Activated CD8-positive, alpha-beta memory T cell treated with anti-CD3 and anti-CD28 coated beads for 24 hours (primary cell): ENCODE measurements at regions not wholly inside any gene's neighbourhood (a gene's known extent, or its start where the extent isn't known, plus 50 kb on each side); places are given as distances from the start of the nearest gene placed in this dataset.

Experiments used
- DNase-seq: peaks from one replicate; pipeline ENCODE4 v3.0.0-alpha.2; 2020

DNA sequence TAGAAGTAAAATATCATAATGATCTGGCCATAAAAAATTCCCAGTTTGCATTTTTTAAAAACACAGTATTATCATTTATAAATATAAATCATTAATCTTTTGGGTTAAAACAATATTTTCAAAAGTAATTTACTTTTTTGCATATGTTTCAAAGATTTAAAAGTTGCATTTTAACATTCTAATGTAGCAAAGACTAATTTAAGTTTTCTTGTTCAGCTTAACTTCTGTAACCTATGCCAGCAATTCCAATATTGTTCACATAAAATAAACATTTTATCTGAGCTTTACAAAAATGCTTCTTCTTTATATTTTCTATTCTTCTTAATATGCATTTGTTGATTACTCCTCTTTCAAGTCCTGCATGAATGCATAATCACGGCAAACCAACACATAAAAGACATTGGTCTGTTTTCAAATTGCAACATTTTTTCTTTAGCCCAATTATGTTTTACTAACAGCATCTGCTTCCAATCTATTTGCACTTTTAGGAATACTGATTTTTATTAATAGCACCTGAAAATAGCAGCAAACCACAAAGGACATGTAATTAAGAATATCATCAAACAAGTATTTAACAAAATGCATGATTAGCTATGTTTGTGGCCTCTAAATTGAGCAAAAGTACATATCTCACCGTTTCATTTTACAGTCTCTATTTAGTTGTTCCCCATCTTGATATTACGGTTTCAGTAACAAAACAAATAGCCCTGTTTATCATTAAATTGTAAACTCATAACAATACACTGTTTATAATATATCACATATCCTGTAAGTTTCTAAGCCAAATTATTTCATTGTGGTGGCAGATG, 286.9 kb upstream of the NFE2L3 start:
- DNase-seq = no peak

- no peak for DNase-seq
These were observed 283.5 kb upstream of the NFE2L3 start for GRCh38 chr7:25868509-25868908.

DNA sequence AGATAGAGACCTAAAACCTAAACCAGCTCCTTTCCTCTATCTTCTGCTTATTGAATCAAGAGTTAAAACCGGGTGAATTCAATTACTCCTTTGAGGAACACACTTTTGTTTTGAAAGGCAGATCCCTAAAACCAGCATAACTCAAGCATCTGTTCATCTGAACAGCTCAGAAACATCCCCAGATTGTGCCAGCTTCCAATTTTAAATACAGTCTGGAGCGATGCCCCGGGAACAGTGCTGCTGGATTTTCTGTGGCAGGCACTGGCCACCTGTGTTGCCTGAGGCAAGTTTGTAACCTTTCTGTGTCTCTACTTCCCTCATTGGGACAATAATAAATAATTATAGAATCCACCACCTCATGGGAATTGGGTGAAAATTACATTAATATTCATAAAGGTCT, 281.4 kb upstream of the NFE2L3 start:
- DNase-seq = no peak

DNA sequence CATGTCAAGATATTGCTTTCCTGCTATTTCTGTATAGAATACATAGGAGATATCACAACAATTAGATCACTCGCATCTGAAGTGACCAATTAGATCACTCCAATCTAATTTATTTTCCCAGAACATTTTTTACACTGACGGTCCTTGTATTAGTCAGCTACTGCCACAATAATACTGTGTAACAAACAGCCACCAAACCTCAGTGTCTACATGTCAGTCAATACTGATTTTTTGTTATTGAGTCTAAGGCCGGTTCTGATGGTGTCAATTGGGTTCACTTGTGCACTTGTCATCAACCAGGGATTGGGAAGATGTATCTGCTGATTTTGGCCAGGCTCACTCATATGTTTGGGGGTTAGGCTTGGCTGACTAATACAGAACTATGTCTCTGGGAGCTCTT, 275.9 kb upstream of the NFE2L3 start:
- DNase-seq = no peak

DNA sequence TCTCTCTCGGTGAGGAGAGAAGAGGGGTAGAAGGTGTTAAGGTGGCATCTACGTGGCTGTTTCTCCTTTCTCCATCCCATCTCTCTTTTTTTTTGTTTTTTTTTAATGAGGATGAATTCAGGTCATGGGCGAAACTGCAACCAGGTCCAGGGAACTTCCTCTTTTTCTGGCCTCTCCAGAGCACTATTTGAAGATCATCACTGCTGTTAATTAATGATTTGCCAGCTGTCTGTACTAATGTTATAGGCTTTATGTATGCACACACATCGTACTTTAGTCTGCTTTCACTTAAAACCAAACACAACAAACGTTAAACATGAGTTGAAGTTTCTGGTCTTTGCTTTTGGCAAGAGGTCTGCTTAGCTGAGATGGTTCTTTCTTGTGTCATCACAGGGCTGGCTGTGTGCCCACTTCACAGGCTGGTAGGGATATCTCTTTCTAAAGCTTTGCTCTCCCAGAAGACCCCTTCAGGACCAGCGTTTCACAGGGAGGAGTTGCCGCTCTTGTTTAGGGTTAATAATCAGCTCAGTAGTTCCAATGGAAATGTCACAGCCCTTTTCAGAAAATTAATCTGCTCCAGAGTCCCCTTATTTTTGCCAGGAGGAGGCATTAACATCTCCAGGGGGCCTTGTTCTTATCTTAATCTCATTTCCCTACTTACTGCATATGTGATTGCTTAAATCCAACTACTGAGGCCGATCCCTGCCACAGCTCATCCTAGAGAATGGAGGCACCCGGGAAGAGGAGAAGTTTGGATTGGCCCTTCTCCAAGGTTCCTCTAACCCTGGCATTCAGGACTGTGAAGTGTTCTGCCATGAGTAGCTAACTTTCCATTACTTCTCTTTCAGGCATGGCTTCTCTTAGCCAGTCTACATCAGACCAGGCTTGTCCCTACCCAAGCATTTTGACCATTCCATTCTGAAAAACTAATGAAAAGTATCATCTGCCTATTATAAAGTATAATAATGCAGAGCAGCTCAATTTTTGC, 273.9 kb upstream of the NFE2L3 start:
- no peak for DNase-seq

- DNase-seq = no peak
These were observed 272.2 kb upstream of the NFE2L3 start for GRCh38 chr7:25879799-25880198.

DNA sequence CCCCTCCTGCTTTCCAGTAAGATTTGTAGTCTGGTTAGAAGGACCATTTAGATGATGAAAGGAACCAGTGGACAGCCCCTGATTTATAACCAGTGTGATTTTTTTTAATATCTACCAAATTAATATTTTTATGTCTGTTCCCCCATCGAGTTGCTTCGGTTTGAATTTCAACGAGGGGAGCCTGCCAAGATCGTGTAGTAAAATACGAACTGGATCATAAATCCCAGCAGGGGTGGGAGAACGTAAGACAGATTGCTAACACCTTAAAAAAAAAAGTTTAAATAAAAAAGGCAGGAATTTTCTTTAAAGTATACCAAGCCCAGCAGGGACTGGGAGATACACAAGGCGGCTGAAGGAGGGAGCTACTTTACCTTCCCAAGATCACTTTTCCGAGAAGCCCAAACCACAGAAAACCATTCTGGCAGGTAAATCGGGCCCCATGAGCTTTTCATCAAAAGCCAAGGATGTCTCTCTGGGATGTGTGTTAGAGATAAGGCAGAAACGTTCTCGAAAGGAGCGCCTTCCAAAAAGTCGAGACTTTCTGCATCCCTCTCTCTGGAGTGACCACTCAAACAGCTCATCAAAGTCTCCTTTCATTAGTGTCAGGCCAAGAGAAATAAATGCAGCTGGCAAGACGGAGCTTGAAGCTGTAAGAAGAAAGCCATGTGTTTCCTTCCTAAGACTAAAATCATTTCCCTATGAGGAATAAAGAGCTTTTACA, 270.5 kb upstream of the NFE2L3 start:
- no peak for DNase-seq

GRCh38 chr7:25882151-25882773, 269.7 kb upstream of the NFE2L3 start:
- no peak for DNase-seq

GRCh38 chr7:25884265-25884828, 267.7 kb upstream of the NFE2L3 start:
- DNase-seq = no peak

DNA sequence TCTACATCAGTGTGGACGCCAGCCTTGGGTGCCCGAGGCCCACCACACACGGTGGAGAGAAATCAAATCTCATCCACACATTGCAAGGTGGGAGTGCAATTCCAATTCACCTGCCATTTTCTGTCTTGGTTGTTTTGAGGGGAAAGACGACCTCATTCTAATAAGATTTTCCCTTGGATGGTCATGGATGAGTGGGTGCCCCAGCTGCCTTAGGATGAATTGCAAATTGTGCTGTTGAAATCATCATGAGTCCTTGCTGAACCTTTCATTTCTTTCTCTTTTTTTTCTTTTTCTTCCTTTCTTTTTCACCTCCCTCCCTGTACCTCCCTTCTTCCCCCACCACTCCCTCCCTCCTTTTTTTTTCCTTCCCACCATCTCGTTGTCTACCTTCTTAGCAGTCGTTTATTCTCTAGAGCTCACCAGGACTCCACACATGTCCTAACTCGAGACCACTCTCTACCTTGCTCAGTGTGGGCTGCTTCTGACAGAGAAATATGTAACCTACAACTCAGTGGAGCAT, 266.9 kb upstream of the NFE2L3 start:
- DNase-seq = no peak

GRCh38 chr7:25886387-25887240, 265.4 kb upstream of the NFE2L3 start:
- DNase-seq = no peak

GRCh38 chr7:25887266-25887665, 264.7 kb upstream of the NFE2L3 start:
- no peak for DNase-seq

- no peak for DNase-seq
These were observed 264.0 kb upstream of the NFE2L3 start for GRCh38 chr7:25887795-25888559.

DNA sequence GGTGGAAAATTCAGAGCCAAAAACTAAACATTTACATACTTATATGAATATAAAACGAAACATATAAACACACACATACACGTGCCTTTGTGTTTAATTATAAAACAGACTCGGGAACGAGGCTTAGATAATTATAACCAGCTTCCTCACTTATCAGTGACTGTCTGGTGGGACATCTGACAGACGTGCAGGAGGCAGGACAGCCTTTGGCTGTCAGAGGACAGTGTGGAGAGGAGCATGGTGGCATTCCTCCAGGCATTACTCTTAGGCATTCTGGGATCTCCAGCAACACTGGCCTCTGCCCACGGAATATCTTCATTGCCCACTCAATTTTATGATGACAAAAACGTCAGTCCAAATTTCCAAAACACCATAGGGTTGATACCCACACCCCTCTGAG, 262.2 kb upstream of the NFE2L3 start:
- no peak for DNase-seq

DNA sequence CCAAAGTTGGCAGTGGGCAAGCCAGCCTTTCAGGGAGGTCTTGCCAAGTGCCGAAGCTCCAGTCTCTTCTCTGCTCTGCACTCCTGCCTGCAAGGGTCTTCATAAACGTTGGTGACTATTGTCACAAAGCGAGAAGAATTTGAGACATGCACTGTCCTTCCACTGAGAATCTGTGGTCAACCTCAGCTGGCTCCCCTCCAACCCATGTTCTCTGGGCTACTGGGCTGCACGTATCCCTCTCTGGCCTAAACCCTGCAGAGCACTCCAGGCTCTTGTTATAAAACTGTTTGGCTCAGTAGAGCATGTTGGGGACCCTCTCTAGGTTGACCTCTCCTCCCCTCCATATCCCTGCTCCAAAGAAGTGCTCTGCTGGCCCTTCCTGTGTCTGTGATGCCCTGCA, 260.4 kb upstream of the NFE2L3 start:
- no peak for DNase-seq

DNA sequence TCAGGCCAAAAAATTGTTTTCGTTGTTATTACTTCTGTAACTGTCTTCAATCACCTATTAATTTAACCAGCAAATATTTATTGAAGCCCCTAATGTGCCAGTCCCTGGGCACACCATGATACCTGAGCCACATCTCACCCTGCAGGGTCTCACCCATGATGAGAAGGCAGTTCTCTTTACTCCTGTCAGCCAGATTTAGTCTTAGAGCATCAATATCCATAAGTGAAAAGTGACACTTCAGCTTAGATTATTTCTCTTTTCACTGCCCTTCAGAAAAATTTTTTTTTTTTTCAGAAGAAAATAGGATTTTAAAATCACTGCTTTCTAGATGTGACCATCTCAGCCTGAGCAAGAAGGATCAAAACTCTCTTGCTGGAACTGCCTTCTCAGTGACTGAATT, 258.6 kb upstream of the NFE2L3 start:
- no peak for DNase-seq

- DNase-seq = peak; percentile 60
These were observed 257.7 kb upstream of the NFE2L3 start for GRCh38 chr7:25894002-25894901.

DNA sequence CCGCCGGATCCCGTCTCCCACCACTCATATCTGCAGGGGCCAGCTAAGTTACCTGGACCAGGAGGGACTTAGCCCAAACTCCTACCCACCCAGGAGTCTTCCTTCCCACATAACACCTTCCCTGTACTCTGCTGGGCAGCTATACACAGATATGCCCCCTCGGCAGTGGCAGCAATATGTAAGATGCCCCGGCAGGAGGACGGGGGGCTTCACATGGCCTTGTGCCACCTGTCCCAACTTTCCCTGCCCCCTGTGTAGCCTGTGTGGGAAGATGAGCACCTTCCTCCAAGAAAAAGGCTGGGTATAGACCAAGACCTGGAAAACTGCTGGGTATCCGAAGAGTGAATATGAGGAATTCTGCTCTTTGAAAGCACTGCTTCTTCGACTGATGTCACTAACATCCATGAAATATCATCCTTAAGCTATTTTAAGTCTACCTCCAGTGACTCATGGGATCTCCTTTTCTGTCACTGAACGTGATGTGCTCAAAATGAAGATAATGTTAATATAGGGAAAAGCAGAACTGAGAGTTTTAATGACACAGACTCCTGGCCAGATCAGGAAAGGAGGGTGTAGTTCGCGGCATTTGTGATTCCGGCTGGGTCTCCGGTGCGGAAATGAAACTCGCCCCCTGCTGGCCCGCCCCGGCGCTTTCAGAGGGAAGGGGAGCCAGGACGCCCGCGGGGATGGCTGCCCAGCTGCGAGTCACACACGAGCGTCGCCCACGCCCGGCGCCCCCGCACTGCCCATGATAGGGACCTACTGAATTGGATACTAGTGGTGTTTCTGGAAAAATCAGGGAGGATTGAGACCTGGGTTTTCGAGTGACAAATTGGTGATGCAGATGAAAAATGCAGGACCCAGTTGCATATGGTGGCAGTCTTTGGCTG, 256.9 kb upstream of the NFE2L3 start:
- peak; percentile 81 for DNase-seq
